HG03095 (cell line): ENCODE measurements at regions not wholly inside any gene's neighbourhood (a gene's known extent, or its start where the extent isn't known, plus 50 kb on each side); places are given as distances from the start of the nearest gene placed in this dataset.
"Not testable (repeated sequence)": the region's sequence is repeated elsewhere in the genome, so short reads cannot be mapped to it uniquely, and the experiment has no call there.

Experiments
- ATAC-seq: cut with Tn5 transposase; IDR thresholded peaks from one replicate; pipeline ENCODE4 v1.9.1; 2021; ENCODE audit warnings: moderate library complexity; ENCODE audit not compliant: unreplicated experiment

DNA sequence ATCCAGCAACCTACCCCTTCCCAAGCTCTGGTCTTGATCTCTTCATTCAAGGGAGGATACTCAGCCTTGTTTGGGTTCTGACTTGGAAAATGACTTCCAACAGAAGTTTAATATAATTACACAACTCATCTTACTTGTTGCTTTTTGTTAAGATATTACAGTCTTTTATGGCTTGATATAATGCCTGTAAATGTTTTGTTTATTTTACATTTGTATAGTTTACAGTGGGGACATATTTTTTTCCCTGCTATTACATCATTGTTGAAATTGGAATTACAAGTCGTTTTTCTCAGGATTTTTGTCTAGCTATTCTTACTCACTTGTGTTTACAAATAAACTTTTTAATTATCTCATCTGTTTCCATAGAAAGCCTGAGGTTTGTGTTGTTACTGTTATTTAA is 436.0 kb downstream of the CNTNAP4 start:
- no peak for ATAC-seq

DNA sequence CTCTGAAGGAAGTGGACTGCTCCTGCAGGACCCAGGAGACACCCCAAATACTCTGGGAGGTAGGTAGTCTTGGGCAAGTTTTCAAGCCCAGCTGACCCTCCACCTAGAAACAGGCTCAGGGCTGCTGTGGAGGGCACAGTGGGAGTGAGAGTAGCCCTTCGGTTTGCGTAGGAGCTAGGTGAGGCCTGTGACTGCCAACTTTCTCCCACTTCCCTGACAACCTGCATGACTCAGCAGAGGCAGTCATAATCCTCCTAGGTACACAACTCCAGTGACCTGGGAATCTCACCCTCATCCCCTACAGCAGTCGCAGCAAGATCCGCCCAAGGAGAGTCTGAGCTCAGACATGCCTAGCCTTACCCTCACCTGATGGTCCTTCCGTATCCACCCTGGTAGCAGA is 439.1 kb downstream of the CNTNAP4 start:
- ATAC-seq: not testable (repeated sequence)

DNA sequence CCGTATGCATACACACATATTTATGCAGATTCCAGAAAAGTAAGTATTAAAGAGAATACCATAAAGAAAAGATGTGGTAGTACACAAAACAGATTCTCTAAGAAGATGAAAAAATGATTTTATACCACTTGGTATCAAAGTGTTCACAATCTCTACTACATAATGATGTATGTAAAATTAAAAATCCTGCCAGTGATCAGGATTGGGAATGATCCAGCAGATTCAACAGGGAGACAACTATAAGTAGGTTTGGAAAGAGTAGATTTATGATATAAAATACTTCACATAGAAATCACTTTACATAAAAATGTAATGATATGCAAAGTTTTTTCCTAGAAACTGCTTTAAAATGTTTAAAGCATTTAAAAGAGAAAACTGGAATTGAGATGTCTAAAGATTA is 447.0 kb downstream of the CNTNAP4 start:
- no peak for ATAC-seq

DNA sequence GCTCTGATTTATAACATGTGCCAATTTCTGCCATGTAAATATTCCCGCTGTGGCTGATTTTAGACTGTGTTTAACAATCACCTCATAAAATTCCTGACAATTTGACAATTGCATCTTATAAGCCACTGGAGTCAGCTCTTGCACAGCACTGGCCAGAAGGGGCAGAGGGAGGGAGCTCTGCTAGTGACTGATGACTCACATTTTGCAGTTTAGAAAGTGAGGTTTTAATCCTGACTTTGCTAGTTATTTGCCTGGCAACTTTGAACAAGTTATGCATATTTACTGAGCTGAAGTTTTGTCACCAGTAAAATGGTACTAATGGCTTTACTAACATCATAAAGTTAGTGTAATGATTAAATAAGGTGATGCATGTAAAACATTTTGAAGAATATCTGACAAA is 452.3 kb downstream of the CNTNAP4 start:
- ATAC-seq: no peak

DNA sequence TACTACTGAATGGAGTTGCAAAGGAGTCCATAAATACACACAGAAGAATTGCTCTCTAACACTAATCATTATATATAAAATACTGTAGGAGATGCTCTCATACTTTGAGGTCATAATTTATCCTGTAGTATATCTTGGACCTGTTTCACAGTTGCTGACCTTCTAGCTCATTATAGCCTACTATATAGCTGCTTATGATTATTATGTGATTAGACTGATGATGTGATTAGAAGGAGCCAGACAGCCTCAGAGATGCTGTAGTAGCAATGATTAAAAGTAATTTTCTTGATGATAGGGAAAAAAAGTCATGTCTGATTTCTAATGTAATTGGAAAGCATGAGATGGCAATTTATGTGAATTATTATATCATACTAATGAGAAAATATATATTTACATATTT is 455.7 kb downstream of the CNTNAP4 start:
- no peak for ATAC-seq

DNA sequence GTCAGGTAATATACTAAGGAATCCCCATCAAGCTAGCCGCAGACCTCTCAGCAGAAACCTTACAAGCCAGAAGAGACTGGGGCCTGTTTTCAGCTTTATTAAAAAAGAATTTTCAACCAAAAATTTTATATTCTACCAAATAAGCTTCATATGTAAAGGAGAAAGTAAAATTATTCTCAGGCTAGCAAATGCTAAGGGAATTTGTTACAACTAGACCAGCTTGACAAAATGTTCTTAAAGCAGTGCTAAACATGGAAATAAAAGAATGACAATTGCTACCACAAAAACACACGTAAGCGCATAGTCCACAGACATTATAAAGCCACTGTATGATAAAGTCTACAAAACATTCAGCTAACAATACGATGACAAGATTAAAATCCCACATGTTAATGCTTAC is 449.4 kb upstream of the MON1B start:
- no peak for ATAC-seq

DNA sequence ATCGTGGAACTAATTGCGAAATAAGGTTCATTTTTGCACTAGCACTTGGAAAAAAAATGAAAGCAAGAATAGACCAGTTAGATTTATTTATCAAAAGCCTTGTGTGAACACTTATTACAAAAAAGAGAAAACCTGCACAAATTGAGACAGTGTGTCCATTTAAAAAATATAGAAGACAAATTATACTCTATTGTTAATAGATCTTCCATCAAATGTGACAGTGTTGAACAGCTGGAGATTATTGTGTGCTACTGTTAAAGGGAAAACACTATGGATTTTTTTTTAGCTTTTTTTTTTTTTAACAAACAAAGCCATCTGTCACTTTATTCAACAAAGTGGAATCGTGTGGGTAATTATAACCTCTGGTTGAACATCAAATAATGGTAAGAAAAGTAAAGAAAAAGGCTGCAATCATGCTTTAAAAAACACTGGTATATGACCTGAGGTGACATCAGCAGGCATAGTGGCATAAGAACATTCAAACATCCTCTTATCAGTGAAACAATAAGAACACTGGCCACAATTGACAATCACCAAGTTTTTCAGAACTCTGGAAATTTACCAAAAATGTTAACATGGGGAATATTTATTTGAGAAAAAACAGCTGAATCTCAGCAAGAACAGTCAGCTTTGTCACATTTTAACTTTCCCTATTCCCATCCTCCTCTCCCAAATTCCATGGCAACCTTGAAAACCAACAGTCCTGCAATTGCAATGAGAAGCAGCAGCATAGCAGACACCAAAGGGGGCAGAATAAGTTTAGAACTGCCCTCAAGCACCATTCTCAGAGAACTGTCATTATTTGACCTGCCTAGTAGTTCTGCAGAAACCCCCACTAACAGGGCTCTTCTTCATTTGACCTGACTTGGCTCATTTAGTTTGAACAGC is 442.3 kb upstream of the MON1B start:
- ATAC-seq: no peak

DNA sequence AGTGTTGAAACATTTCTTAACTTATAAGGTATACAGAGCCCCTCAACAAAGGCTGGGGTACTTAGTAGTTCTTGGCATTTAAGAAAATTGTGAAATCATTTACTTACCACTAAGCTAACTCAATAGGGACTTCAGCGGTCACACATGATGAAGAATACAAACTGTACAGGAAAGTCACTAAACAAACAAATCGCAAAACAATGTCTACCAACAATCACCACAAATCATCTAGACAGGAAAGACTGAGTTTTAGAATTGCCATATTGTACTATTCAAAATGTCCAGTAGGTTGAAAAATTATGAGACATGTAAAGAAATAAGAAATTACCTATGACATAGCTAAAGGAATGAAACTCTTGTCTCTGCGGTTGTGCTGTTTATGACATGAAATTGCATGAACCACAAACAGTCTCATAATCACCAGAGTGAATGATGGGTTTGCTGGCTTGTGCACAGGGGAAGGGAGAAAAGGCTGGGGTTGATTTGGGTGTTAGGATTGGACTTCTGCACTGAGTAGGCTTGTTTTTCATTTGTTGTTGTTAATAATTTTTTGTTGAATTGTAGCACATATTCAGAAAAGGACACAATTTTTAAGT is 441.1 kb upstream of the MON1B start:
- no peak for ATAC-seq

DNA sequence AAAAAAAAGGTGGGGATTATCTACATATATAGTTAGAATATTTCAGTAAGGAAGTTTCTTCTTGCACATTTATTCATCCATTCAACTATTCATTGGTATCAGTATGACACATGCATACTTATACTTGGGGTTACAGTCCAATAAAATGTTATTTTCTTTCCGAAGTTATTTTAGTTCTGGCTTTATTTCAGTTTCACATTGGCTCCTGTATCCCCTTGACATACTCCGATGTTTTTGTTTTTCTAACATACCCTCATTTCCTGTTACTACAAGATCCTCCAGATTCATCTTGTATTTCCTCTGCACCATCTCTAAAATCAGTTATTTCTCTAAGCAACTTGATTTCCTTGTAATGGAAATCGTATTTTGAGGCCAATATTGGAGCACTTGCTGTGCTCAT is 435.5 kb upstream of the MON1B start:
- ATAC-seq: no peak

DNA sequence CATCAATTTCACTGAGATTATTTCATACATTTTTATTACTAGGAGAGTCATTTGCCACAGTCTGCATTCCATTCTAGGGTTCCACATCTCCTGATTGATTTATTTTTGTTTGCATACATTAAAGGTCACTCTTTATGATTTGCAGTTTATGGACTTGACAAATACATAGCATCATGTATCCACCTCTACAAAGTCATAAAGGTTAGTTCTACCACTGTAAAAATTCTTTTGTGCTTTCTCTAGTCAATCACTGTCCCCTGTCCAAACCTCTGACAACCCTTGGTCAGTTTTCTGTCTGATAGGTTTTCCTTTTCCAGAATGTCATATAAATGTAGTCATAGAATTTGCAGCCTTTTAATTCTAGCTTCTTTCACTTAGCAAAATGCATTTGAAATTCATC is 434.6 kb upstream of the MON1B start:
- ATAC-seq: no peak

DNA sequence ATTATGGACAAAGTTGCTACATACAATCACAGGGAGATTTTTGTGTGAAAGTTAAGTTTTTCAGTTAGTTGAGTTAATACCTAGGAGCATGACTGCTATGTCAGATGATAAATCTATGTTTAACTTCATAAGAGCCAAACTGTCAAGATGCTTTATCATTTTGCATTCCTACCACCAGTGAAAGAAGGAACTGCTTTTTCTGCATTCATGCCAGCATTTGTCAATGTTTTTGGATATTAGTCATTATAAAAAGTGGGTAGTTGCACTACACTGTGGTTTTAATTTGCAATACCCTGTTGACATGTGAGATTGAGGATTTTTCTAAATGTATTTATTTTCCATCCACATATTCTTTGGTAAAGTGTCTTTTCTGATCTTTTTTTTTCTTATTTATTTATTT is 434.0 kb upstream of the MON1B start:
- no peak for ATAC-seq

DNA sequence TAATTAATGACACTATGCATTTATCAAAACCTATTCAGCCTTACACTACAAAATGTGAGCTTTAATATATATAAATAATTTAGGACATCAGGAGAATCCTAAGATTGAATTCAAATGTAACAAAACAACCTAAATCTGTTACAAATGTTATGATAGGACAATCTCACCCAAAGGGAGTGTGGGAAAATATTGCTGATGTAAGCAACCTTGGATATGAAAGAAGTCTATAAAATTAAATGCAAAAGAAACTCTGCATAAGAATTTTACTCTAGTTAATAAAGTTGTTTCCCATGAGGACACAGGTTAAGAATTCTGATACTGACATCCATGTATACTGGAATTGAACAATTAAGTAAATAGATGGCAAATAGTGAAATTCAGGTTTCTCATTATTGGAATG is 424.5 kb upstream of the MON1B start:
- no peak for ATAC-seq

DNA sequence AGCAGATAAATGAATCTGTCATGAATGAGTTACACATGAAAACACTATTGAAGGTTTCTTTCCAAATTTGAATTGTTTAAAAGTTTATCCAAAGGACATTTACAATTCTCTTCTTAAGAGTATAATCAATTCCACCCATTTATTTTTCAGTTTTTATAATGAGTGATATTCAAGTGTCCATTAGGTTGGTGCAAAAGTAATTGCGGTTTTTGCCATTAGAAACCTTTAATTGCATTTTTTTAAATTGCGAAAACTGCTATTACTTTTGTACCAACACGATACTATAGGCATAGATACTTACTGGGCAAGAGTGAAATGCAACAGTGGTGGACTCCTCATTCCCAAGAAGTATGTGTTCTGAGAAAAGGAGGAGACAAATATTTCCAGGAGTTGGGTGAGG is 422.7 kb upstream of the MON1B start:
- ATAC-seq: no peak

DNA sequence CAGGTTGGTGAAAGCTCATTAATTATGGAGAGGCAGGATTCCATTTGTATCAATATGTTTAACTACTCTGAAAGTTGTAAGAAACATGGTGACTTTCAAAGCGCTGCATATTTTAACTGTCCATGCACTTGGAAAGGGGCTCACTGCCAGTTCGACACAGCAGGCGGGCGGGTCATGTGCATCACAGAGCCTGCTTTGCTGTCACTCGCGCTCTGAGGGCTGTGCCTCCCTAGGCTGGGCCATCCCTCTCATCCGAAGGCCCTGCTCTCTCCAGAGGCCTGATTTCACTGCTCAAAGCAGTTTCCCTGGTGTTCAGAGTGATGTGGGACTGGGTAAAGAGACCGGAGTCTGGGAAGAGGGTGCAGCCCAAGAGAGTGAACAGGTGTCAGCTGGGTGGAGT is 422.0 kb upstream of the MON1B start:
- no peak for ATAC-seq

DNA sequence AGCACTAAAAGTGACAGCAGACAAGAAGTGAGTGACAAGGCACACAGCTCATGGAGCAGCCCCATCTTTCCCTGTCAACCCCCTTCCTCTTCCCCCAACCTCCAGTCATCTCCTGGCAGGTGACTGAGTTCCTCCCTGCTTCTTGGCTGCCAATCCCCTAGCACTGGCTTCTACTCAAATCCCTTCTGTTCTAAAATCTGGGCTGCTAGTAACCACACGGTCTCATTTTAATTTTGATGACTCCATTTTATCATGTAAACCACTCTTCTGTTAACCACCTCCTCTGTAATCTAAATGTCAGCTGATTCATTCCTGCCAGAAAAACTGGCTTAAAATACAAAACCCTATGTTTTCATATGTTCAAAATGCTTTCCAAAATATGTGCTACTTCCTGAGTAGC is 419.8 kb upstream of the MON1B start:
- no peak for ATAC-seq

DNA sequence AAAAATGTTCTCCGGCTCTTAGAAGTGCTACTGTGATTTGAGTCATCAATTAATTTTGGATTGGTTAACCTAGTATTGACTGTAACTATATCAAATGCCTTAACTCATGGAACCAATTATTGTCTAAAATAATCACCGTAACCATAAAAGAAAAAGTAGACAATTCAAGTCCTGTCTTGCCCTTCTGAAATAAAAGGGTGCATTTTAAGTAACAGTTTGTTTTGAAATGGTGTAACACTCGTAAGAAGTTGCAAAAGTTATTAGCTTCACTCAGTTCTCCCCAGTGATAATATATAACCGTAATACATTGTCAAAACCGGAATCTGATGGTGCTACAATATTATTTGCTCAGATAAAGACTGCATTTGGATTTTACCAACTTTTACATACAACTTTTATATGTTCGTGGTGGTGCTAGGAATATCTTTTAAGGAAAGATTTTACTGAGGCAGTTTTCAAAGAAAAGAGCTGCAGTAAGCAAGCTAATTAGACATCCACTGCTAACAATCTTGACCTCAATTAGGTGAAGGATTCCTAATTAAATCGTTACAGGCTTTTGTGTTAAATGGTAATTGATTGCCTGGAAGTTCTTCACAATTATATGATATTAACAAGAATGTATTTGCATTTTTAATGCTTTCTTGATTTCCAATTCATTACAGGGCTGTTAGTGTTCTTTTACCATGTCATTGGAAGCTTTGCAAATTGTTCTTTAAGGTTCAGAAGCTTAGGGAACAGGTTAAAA is 413.1 kb upstream of the MON1B start:
- no peak for ATAC-seq

DNA sequence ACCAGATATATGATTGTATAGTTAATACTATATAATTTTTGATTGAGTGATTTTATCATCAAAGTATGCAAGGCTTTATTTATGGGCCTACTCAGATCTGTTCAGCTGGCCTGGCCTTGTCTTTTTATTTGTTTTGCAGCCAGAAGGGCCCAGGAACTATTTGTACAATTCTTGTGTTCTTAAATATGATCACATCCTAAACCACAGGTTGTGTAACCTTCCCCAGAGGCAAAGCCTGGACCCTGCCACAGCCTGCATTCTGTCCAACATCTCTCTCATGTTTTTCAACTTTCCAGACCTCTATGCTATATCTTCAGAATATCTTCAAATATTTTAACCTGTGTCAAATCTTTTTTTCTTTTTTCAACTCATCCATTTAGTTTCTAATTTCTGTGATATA is 410.4 kb upstream of the MON1B start:
- ATAC-seq: no peak

DNA sequence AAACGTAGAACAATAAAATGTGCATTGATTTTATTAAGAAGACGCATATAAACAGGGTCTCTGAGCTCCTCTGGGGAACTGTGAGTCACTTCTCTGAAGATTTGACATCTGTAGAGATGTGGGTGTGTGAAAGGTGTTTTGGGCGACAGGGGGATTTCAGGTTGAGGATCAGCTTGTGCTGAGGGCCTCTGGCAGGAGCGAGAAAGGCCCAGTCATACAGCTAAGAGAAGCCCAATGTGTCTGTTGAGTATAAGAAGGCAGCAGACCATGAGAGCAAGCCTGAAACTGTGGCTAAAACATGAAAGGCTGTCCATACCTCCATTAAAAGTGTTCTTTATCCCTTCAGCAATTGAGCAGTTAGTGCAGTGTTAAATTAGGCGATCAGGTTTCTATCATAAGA is 406.5 kb upstream of the MON1B start:
- ATAC-seq: no peak

DNA sequence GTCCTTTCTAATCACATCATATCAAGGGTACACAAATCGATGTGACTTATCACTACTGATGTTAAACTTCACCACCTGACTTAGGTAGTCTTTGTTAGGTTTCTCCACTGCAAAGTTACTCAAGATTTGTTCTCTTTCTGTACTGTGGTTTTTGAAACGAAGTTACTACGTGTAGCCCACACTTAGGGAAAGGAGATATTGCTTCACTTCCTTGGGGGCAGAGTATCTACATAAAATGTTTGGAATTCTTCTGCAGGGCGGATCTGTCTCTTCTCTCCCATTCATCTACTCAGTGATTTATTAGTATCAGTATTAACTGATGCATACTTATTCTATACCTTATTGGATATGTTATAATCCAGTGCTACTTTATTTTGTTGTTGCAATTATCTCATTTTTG is 403.6 kb upstream of the MON1B start:
- ATAC-seq: no peak

DNA sequence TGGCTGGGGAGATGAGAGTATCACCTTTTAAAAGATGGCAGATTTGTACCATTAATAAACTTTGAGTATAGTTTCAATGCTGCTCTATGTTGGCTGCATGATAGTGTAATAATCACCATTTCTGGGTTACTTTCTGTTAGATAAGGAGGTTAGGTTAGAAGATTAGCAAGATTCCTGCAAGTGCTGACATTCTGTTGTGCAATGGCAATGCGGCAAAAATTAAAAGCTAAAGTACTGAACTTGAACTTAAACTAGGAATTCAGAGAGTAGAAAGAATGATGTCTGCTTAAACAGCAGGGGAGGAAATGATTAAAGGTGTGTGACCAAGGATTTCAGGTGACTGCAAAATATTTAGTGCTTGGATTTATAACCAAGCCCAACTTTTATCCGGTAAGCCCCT is 399.8 kb upstream of the MON1B start:
- ATAC-seq: no peak

DNA sequence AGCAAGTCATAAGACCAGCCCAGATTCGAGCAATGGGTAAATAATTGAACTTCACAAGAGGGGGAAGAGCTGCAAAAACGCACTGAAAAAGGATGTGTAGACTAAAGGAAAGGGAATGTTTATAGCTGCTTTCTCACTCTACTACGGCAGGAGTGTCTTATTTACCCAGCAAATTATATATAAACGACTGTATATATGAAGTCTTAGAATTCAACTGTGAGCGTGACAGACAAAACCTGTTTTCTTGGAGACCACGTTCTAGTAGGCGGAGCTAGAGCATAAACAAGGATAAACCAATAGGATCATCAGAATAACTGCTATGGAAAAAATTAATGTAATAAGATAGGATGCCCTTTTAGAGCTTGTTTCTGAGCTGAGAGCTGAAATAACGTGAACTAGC is 394.6 kb upstream of the MON1B start:
- ATAC-seq: no peak

DNA sequence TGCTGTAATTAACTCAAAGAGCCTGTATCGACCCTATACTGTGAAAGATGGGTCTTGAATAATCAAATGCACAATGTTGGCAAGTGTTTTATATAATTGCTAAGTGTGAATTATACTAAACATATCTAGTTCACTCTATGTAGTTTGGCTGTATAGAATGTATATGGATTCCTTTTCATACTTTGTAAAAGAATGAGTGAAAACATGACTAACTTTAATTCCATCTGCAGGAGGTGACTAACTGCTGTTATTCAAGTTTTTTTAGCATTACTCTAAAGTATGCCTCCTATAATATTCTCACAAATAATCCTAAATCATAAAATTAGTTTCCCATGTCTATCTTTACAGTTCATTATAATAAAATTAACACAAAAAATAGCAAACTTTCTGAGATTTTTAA is 394.0 kb upstream of the MON1B start:
- no peak for ATAC-seq
